Upper lobe of left lung (tissue), 4 donors: ENCODE measurements at regions not wholly inside any gene's neighbourhood (a gene's known extent, or its start where the extent isn't known, plus 50 kb on each side); places are given as distances from the start of the nearest gene placed in this dataset.

Source experiments
- POLR2A ChIP-seq, 4 donors: fragments of 450-650 bp; IDR thresholded peaks; one replicate each; pipeline ENCODE4 v1.5.1; 2016 to 2017; ENCODE audit warnings: antibody characterized with exemption in 4 of 4, mild to moderate bottlenecking in 2 of 4
- TF ChIP-seq, protein P1 (sequence below), 6 experiments: fragments of 450-650 bp in 4 of 6; fragments of 200-600 bp in 2 of 6; sonication (generic) in 2 of 6; IDR thresholded peaks; one replicate each; pipeline ENCODE4 v1.5.1; 2016 to 2019; ENCODE audit warnings: antibody characterized with exemption in 6 of 6

DNA sequence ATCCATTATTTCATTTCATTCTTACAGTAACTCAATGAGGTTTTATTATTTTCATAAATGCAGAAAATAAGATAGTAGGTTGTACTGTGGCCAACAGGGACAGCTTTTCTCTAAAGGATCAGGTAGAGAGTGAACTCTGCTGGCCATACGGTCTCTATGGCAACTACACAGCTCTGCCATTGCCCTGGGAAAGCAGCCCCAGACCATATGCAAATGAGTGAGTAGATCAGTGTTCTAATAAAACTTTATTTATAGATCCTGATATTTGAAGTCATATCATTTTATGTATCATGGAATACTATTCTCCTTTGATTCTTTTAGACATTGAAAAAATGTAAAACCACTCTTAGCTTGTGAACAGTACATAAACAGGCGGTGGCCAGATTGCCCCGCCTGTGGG is 192.5 kb upstream of the RREB1 start:
- TF ChIP-seq, protein P1, sequence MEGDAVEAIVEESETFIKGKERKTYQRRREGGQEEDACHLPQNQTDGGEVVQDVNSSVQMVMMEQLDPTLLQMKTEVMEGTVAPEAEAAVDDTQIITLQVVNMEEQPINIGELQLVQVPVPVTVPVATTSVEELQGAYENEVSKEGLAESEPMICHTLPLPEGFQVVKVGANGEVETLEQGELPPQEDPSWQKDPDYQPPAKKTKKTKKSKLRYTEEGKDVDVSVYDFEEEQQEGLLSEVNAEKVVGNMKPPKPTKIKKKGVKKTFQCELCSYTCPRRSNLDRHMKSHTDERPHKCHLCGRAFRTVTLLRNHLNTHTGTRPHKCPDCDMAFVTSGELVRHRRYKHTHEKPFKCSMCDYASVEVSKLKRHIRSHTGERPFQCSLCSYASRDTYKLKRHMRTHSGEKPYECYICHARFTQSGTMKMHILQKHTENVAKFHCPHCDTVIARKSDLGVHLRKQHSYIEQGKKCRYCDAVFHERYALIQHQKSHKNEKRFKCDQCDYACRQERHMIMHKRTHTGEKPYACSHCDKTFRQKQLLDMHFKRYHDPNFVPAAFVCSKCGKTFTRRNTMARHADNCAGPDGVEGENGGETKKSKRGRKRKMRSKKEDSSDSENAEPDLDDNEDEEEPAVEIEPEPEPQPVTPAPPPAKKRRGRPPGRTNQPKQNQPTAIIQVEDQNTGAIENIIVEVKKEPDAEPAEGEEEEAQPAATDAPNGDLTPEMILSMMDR (IDR thresholded peaks at IDR 0.05), result no peak
- TF ChIP-seq POLR2A (IDR thresholded peaks at IDR 0.05), result no peak
